ENCODE measurements at regions not wholly inside any gene's neighbourhood (a gene's known extent, or its start where the extent isn't known, plus 50 kb on each side); places are given as distances from the start of the nearest gene placed in this dataset.

DNA sequence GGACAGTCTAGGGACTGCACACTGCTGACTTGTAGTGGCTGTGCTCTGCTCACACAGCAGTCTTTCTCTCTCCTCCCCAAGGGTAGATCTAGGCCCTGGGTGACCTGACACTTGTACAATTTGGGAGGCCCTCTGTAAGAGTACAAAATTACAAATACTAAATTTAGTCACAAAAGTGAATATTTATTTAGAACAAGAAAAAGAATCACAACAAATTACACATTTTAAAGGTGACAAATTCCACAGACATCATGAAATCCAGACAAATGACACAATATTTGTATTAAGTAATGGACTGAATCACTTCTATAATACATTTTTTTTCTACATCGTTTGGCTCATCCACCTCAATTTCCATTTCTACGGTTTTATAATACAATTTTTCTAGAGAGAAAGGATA is 496.4 kb downstream of the TXNL1 start:
- Histone ChIP-seq H3K4me3 (ENCODE audit: low read depth, low read length) (no peak overlapping the region), H3K36me3 (ENCODE audit: insufficient read depth) (no peaks in the 10 kb centered on the region), H3K27ac (ENCODE audit: low read depth) (no peak overlapping the region), H3K4me1 (ENCODE audit: insufficient read depth) (no peaks in the 10 kb centered on the region)
- DNase-seq (ENCODE audit: extremely low spot score): no peak
- WGBS: 90% methylated on average over 2 of the region's 2 CpGs

DNA sequence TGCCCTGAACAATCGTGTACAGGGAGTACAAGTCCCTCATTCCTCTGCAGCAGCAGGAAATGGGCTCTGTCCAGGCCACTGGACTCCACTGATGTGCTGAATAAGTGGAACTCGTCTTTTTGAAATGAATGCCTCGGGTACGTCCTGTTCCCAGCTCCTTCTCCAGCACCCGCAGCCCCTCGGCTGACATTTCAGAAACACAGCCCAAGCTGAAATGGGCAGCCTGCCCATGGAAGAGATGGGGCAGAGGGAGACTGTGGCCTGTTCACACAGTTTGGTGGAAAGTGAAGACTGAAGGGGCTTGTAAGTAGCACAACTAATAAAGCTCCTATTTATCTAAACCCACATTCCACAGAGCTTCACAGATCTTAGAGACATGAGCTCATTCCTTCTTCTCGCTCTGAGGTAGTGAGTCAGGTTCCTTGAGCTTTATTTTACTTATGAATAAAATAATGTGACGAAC is 498.6 kb downstream of the TXNL1 start:
- Histone ChIP-seq H3K36me3 (ENCODE audit: insufficient read depth) (no peaks in the 10 kb centered on the region), H3K27ac (ENCODE audit: low read depth) (no peak overlapping the region), H3K4me3 (ENCODE audit: low read depth, low read length) (no peak overlapping the region), H3K4me1 (ENCODE audit: insufficient read depth) (no peaks in the 10 kb centered on the region)
- no peak for DNase-seq (ENCODE audit: extremely low spot score)
- 33% methylated on average over 8 of the region's 8 CpGs for WGBS

GRCh38 chr18:56139372-56139771 is 499.0 kb downstream of the TXNL1 start:
- H3K36me3 ChIP-seq (ENCODE audit: insufficient read depth): no peaks in the 10 kb centered on the region
- H3K4me3 ChIP-seq (ENCODE audit: low read depth, low read length): no peak overlapping the region
- H3K4me1 ChIP-seq (ENCODE audit: insufficient read depth): no peaks in the 10 kb centered on the region
- DNase-seq (ENCODE audit: extremely low spot score): no peak
- H3K27ac ChIP-seq (ENCODE audit: low read depth): no peak overlapping the region

DNA sequence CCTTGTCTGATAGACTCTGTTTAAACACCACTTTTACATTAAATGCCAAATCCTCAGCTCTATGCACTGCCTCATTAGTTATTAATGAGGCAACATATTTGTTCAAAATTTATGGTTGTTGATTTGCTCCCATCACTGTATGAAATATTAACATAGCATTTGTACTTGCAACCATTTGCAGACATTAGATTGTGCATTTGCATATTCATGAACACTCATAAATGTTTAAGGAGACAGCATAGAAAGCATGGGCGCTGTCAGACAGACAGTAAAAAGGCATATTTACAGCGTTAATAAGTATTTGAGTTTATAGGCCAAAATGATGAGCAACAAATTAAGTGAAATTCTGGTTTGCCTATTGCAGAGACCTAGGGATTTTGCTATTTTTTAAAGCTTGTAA is 502.3 kb downstream of the TXNL1 start:
- H3K4me3 ChIP-seq (ENCODE audit: low read depth, low read length): no peak overlapping the region
- no peak for DNase-seq (ENCODE audit: extremely low spot score)
- H3K27ac ChIP-seq (ENCODE audit: low read depth): no peak overlapping the region
- H3K36me3 ChIP-seq (ENCODE audit: insufficient read depth): no peaks in the 10 kb centered on the region
- no peaks in the 10 kb centered on the region for H3K4me1 ChIP-seq (ENCODE audit: insufficient read depth)
- WGBS: 94% methylated on average over 2 of the region's 2 CpGs

GRCh38 chr18:56130481-56130880 is 507.9 kb downstream of the TXNL1 start:
- WGBS: 96% methylated on average over 2 of the region's 2 CpGs
- H3K4me3 ChIP-seq (ENCODE audit: low read depth, low read length): no peak overlapping the region

DNA sequence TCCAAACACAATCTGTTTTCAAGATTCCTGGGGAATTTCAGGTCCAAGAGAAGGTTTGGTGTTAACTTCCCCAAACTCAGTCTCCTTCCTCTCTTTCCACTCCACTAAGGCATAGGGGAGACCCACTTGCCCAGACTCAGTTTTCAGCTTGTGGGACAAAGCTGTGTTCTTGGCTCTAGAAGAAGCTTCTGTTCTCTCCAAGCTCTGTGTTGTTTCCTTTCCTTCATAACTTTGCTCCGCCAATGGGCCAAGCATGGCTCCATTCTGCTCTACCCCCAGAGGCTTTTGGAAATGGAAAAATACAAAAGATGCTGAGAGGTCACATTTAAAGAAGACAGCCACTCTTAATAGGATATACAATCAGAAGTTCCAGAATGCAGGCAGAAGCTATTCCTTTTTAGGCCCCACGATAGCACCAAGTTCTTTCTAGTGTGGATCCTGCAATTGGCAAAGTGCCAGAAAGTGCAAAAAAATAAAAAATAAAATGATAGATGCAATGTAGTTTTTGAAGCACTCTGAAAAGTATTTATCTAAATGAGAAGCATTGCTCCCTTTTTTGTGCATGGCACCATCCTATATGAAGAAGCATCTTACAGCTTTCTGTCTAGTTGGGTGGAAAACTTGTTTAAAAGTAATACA is 510.1 kb downstream of the TXNL1 start:
- Histone ChIP-seq H3K27ac (ENCODE audit: low read depth) (no peak overlapping the region), H3K4me1 (ENCODE audit: insufficient read depth) (no peaks in the 10 kb centered on the region), H3K36me3 (ENCODE audit: insufficient read depth) (no peaks in the 10 kb centered on the region), H3K4me3 (ENCODE audit: low read depth, low read length) (no peak overlapping the region)
- WGBS: 49% methylated on average over 2 of the region's 2 CpGs
- no peak for DNase-seq (ENCODE audit: extremely low spot score)

More at GRCh38 chr18:56130481-56130880, 507.9 kb downstream of the TXNL1 start:
- no peak overlapping the region for H3K27ac ChIP-seq (ENCODE audit: low read depth)
- H3K4me1 ChIP-seq (ENCODE audit: insufficient read depth): no peaks in the 10 kb centered on the region
- no peaks in the 10 kb centered on the region for H3K36me3 ChIP-seq (ENCODE audit: insufficient read depth)
- no peak for DNase-seq (ENCODE audit: extremely low spot score)

GRCh38 chr18:56127322-56128099 is 510.9 kb downstream of the TXNL1 start:
- no peaks in the 10 kb centered on the region for H3K36me3 ChIP-seq (ENCODE audit: insufficient read depth)
- no peak for DNase-seq (ENCODE audit: extremely low spot score)
- WGBS: 86% methylated on average over 5 of the region's 5 CpGs
- no peak overlapping the region for H3K4me3 ChIP-seq (ENCODE audit: low read depth, low read length)
- no peaks in the 10 kb centered on the region for H3K4me1 ChIP-seq (ENCODE audit: insufficient read depth)
- no peak overlapping the region for H3K27ac ChIP-seq (ENCODE audit: low read depth)

- Histone ChIP-seq H3K4me3 (ENCODE audit: low read depth, low read length) (no peak overlapping the region), H3K36me3 (ENCODE audit: insufficient read depth) (no peaks in the 10 kb centered on the region), H3K4me1 (ENCODE audit: insufficient read depth) (no peaks in the 10 kb centered on the region), H3K27ac (ENCODE audit: low read depth) (no peak overlapping the region)
- DNase-seq (ENCODE audit: extremely low spot score): no peak
- 74% methylated on average over 2 of the region's 2 CpGs for WGBS
Observed at GRCh38 chr18:56124186-56124585, 514.2 kb downstream of the TXNL1 start.

- Histone ChIP-seq H3K27ac (ENCODE audit: low read depth) (no peak overlapping the region), H3K4me3 (ENCODE audit: low read depth, low read length) (no peak overlapping the region), H3K4me1 (ENCODE audit: insufficient read depth) (no peaks in the 10 kb centered on the region), H3K36me3 (ENCODE audit: insufficient read depth) (no peaks in the 10 kb centered on the region)
- 93% methylated on average over 1 of the region's 1 CpG for WGBS
- DNase-seq (ENCODE audit: extremely low spot score): no peak
Observed at GRCh38 chr18:56121669-56122068, 516.7 kb downstream of the TXNL1 start.

GRCh38 chr18:56120782-56121181 is 517.6 kb downstream of the TXNL1 start:
- Histone ChIP-seq H3K27ac (ENCODE audit: low read depth) (no peak overlapping the region), H3K4me1 (ENCODE audit: insufficient read depth) (no peaks in the 10 kb centered on the region), H3K4me3 (ENCODE audit: low read depth, low read length) (no peak overlapping the region), H3K36me3 (ENCODE audit: insufficient read depth) (no peaks in the 10 kb centered on the region)
- WGBS: 96% methylated on average over 3 of the region's 3 CpGs
- no peak for DNase-seq (ENCODE audit: extremely low spot score)

- WGBS: 90% methylated on average over 4 of the region's 4 CpGs
- Histone ChIP-seq H3K27ac (ENCODE audit: low read depth) (no peak overlapping the region), H3K4me1 (ENCODE audit: insufficient read depth) (no peaks in the 10 kb centered on the region), H3K4me3 (ENCODE audit: low read depth, low read length) (no peak overlapping the region), H3K36me3 (ENCODE audit: insufficient read depth) (no peaks in the 10 kb centered on the region)
- DNase-seq (ENCODE audit: extremely low spot score): no peak
Observed at GRCh38 chr18:56119681-56120080, 518.7 kb downstream of the TXNL1 start.

DNA sequence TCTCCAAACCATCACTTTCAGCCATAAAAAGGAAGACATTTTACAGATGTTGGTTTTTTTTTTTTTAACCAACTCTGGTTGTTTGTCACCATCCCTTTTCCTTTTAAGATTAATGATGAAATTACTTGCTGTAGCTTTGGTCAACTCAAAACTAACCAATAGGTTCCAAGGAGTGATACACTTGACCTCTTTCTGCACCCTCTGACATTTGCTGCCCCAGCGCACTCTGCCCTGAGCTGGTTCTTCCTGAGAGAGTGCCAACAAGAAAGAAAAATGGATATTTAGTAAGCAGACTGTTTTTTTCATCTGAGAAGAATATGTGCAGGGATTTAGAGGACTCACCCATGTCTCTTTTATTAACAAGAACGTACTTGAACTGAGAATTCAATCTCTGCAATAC is 520.0 kb downstream of the TXNL1 start:
- no peak overlapping the region for H3K4me3 ChIP-seq (ENCODE audit: low read depth, low read length)
- no peaks in the 10 kb centered on the region for H3K36me3 ChIP-seq (ENCODE audit: insufficient read depth)
- H3K27ac ChIP-seq (ENCODE audit: low read depth): no peak overlapping the region
- no peak for DNase-seq (ENCODE audit: extremely low spot score)
- WGBS: 80% methylated on average over 2 of the region's 2 CpGs
- H3K4me1 ChIP-seq (ENCODE audit: insufficient read depth): no peaks in the 10 kb centered on the region

DNA sequence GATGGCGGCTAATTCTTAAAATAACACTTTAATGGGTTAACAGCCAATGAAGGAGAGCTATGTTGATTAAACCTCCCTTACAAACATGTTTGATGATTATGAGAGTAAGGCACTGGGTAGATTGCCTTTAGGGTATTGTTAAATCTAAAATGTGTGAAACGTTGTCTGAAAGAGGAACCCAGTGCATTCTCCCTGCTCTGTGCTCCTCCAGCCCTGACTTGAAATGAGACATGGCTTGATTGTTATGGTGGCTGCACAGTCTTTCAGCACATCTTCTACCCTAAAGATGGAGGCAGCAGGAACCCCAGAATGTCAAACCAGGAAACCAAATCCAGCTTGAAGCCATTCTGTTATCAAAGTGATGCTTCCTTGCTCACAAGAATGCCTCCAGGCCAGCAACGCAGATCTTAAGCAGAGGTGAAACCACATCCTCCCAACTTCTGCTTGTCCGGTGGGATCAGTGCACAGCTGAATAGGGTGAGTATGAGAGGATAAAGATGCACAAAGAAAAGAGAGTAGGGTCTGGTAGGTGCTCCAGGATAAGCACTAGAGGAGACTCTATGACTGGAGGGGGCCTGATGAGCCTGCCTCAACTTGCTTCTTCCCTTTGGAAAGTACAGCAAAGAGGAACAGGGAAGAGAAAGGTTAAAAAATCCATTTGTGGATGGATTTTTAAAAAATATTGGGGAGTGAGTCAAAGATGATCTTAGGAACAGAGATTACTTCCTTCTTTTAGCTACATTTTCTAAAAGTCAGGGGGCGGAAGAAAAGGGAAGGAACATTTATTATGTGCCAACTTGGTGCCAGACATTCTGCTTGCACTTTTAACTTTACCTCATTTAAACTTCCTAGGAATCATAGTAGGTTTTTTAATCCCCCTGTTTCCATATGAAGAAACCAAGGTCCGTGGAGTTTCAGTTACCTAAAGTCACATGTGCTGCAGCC is 523.0 kb downstream of the TXNL1 start:
- Histone ChIP-seq H3K4me3 (ENCODE audit: low read depth, low read length) (no peak overlapping the region), H3K4me1 (ENCODE audit: insufficient read depth) (no peaks in the 10 kb centered on the region), H3K27ac (ENCODE audit: low read depth) (no peak overlapping the region), H3K36me3 (ENCODE audit: insufficient read depth) (no peaks in the 10 kb centered on the region)
- WGBS: 82% methylated on average over 6 of the region's 6 CpGs
- no peak for DNase-seq (ENCODE audit: extremely low spot score)

All from urinary bladder (tissue), 3 donors.